Liver (tissue), 8 donors: ENCODE measurements at regions not wholly inside any gene's neighbourhood (a gene's known extent, or its start where the extent isn't known, plus 50 kb on each side); places are given as distances from the start of the nearest gene placed in this dataset.

Experiments used
- DNase-seq: peaks from one replicate; pipeline ENCODE4 v3.0.0-alpha.2; 2017; ENCODE audit warnings: low spot score
- H3K27ac ChIP-seq, 2 donors: one replicate each; pipeline ENCODE4 v1.7.0; 2013; ENCODE audit warnings: inconsistent platforms in 2 of 2, low read length in 2 of 2, control low read depth in 1 of 2, low read depth in 1 of 2, mild to moderate bottlenecking in 1 of 2
- H3K27me3 ChIP-seq, 4 donors: one replicate each; pipeline versions ENCODE4 v1.6.1 to v1.7.0; 2013; ENCODE audit warnings: low read length in 3 of 4, inconsistent platforms in 1 of 4, mild to moderate bottlenecking in 1 of 4, moderate library complexity in 1 of 4; ENCODE audit not compliant: control insufficient read depth in 4 of 4, insufficient read depth in 4 of 4
- H3K36me3 ChIP-seq, 4 donors: one replicate each; pipeline versions ENCODE4 v1.6.1 to v1.7.0; 2013; ENCODE audit warnings: low read length in 3 of 4, mild to moderate bottlenecking in 3 of 4, low read depth in 1 of 4, moderate library complexity in 1 of 4; ENCODE audit not compliant: control insufficient read depth in 4 of 4, insufficient read depth in 3 of 4
- H3K4me1 ChIP-seq, 4 donors: one replicate each; pipeline versions ENCODE4 v1.6.1 to v1.7.0; 2013; ENCODE audit warnings: low read length in 3 of 4, mild to moderate bottlenecking in 3 of 4, moderate library complexity in 1 of 4; ENCODE audit not compliant: control insufficient read depth in 4 of 4, insufficient read depth in 4 of 4
- H3K4me3 ChIP-seq, 3 donors: one replicate each; pipeline versions ENCODE4 v1.6.1 to v1.7.0; 2013; ENCODE audit warnings: low read length in 3 of 3, control low read depth in 1 of 3, low read depth in 1 of 3, mild to moderate bottlenecking in 1 of 3
- H3K9ac ChIP-seq, 2 donors: one replicate each; pipeline ENCODE4 v1.7.0; 2013; ENCODE audit warnings: low read length in 2 of 2, mild to moderate bottlenecking in 2 of 2, moderate library complexity in 2 of 2, control low read depth in 1 of 2, low read depth in 1 of 2
- H3K9me3 ChIP-seq, 4 donors: one replicate each; pipeline versions ENCODE4 v1.6.1 to v1.7.0; 2013; ENCODE audit warnings: low read length in 3 of 4; ENCODE audit not compliant: control insufficient read depth in 4 of 4
- ATF3 ChIP-seq: IDR thresholded peaks from 2 replicates; pipeline ENCODE4 v1.6.1; 2016; ENCODE audit warnings: antibody characterized with exemption
- CTCF ChIP-seq: fragments of 150-350 bp; IDR thresholded peaks from 2 replicates; pipeline ENCODE4 v1.5.1; 2017; ENCODE audit warnings: improper control_type of control experiment, low read depth, low read length; ENCODE audit not compliant: missing input control
- EGR1 ChIP-seq, 2 donors: IDR thresholded peaks; 2 replicates each; pipeline ENCODE4 v1.6.1; 2016 to 2018; ENCODE audit warnings: antibody characterized with exemption in 2 of 2, low read depth in 2 of 2
- FOXA1 ChIP-seq: IDR thresholded peaks from 2 replicates; pipeline ENCODE4 v1.6.1; 2016; ENCODE audit warnings: antibody characterized with exemption
- FOXA2 ChIP-seq: IDR thresholded peaks from 2 replicates; pipeline ENCODE4 v1.6.1; 2016; ENCODE audit warnings: antibody characterized with exemption
- GABPA ChIP-seq, 2 donors: IDR thresholded peaks in 1 of 2; conservative IDR thresholded peaks in 1 of 2; 2 replicates each; pipeline ENCODE4 v1.6.1; 2016; ENCODE audit warnings: antibody characterized with exemption in 2 of 2, mild to moderate bottlenecking in 1 of 2, moderate library complexity in 1 of 2
- HNF4A ChIP-seq, 2 donors: conservative IDR thresholded peaks; 2 replicates each; pipeline ENCODE4 v1.6.1; 2016; ENCODE audit warnings: antibody characterized with exemption in 2 of 2, mild to moderate bottlenecking in 2 of 2
- HNF4G ChIP-seq: IDR thresholded peaks from 2 replicates; pipeline ENCODE4 v1.6.1; 2016; ENCODE audit warnings: antibody characterized with exemption
- JUND ChIP-seq, 2 donors: IDR thresholded peaks; 2 replicates each; pipeline ENCODE4 v1.6.1; 2016; ENCODE audit warnings: antibody characterized with exemption in 2 of 2
- MAX ChIP-seq: IDR thresholded peaks from 2 replicates; pipeline ENCODE4 v1.6.1; 2016; ENCODE audit warnings: antibody characterized with exemption
- NR2F2 ChIP-seq: IDR thresholded peaks from 2 replicates; pipeline ENCODE4 v1.6.1; 2016; ENCODE audit warnings: antibody characterized with exemption
- RAD21 ChIP-seq, 2 donors: IDR thresholded peaks; 2 replicates each; pipeline ENCODE4 v1.6.1; 2016; ENCODE audit warnings: antibody characterized with exemption in 2 of 2, mild to moderate bottlenecking in 2 of 2
- REST ChIP-seq: IDR thresholded peaks from 2 replicates; pipeline ENCODE4 v1.6.1; 2016; ENCODE audit warnings: antibody characterized with exemption, mild to moderate bottlenecking
- RXRA ChIP-seq, 2 donors: IDR thresholded peaks; 2 replicates each; pipeline ENCODE4 v1.6.1; 2017 to 2018; ENCODE audit warnings: antibody characterized with exemption in 2 of 2, mild to moderate bottlenecking in 1 of 2
- SP1 ChIP-seq: IDR thresholded peaks from 2 replicates; pipeline ENCODE4 v1.6.1; 2018; ENCODE audit warnings: antibody characterized with exemption, mild to moderate bottlenecking
- TAF1 ChIP-seq: conservative IDR thresholded peaks from 2 replicates; pipeline ENCODE4 v1.6.1; 2016; ENCODE audit warnings: antibody characterized with exemption, mild to moderate bottlenecking
- YY1 ChIP-seq: IDR thresholded peaks from 2 replicates; pipeline ENCODE4 v1.6.1; 2016; ENCODE audit warnings: antibody characterized with exemption, mild to moderate bottlenecking
- ZBTB33 ChIP-seq: IDR thresholded peaks from 2 replicates; pipeline ENCODE4 v1.6.1; 2016; ENCODE audit warnings: antibody characterized with exemption
- WGBS: extraction: QIAGEN DNeasy Blood & Tissue Kit; methylation state at CpG from one replicate; pipeline ENCODE4 v1.1.7; 2013; 5-methylcytosine and 5-hydroxymethylcytosine counted together
- donor health status: healthy.
- donor health status: healthy.
- donor health status: healthy.
- donor health status: healthy.
- donor health status: healthy.

- no peaks in the 10 kb centered on the region for H3K36me3 ChIP-seq
- H3K4me3 ChIP-seq: no peak overlapping the region
- no peak for DNase-seq
- WGBS: 83% methylated on average over 5 of the region's 5 CpGs
- H3K9ac ChIP-seq: no peak overlapping the region
- peaks cover 0 to 3% (median 0%) of the 10 kb centered on the region in 4 donors for H3K27me3 ChIP-seq
- no peaks in the 10 kb centered on the region for H3K4me1 ChIP-seq
- H3K9me3 ChIP-seq: no peaks in the 10 kb centered on the region
- H3K27ac ChIP-seq: no peak overlapping the region
- TF ChIP-seq EGR1 (IDR thresholded peaks at IDR 0.05; ENCODE audit: low read depth in 2 of 2) (no peak), YY1 (no peak), MAX (no peak), SP1 (no peak), NR2F2 (no peak), TAF1 (no peak), RXRA (IDR thresholded peaks at IDR 0.05) (no peak), CTCF (no peak), JUND (IDR thresholded peaks at IDR 0.05) (no peak), ATF3 (no peak), FOXA1 (no peak), REST (no peak), HNF4G (no peak), ZBTB33 (no peak), HNF4A (conservative IDR thresholded peaks at IDR 0.05) (no peak), FOXA2 (no peak), GABPA (IDR thresholded peaks at IDR 0.05 in 1 of 2, conservative IDR thresholded peaks at IDR 0.05 in 1 of 2) (no peak), RAD21 (IDR thresholded peaks at IDR 0.05) (no peak)
These were observed 455.2 kb downstream of the PCDH7 start for GRCh38 chr4:31175242-31175910.
